ENCODE measurements at regions not wholly inside any gene's neighbourhood (a gene's known extent, or its start where the extent isn't known, plus 50 kb on each side); places are given as distances from the start of the nearest gene placed in this dataset.

- H3K14ac ChIP-seq (replicated peaks; ENCODE audit: low read depth, low read length): no peak overlapping the region
- no peak overlapping the region for H2AK5ac ChIP-seq (ENCODE audit: low read depth, low read length)
- intact Hi-C loops (cut with micrococcal nuclease): no loop called here
- H3K4me2 ChIP-seq (ENCODE audit: low read depth, low read length): no peak overlapping the region
- POLR2A ChIA-PET (ENCODE audit: unreplicated experiment): no interaction called here
- H3K27ac ChIP-seq (ENCODE audit: insufficient read depth, low read length): no peak overlapping the region
- no peaks in the 10 kb centered on the region for H3K9me3 ChIP-seq (ENCODE audit: control insufficient read depth, insufficient read depth, low read length)
- H3K56ac ChIP-seq (ENCODE audit: extremely low read depth, insufficient read depth, low read length): no peak overlapping the region
- no peaks in the 10 kb centered on the region for H3K4me1 ChIP-seq (ENCODE audit: control insufficient read depth, insufficient read depth, low read length)
- no peaks in the 10 kb centered on the region for H3K36me3 ChIP-seq (ENCODE audit: control insufficient read depth, insufficient read depth, low read length)
- H2BK15ac ChIP-seq (ENCODE audit: low read depth, low read length): no peak overlapping the region
- no peak overlapping the region for H3K4ac ChIP-seq (ENCODE audit: low read depth, low read length)
- BruUV-seq (replicated peaks): no TSS peak
- no peak overlapping the region for H2BK120ac ChIP-seq (ENCODE audit: low read depth, low read length)
- TF ChIP-seq MXI1 (IDR thresholded peaks at IDR 0.05; ENCODE audit: borderline replicate concordance, low read depth, low read length) (no peak), USF2 (IDR thresholded peaks at IDR 0.05; ENCODE audit: low read depth, low read length) (no peak), MAZ (IDR thresholded peaks at IDR 0.05; ENCODE audit: borderline replicate concordance, low read depth, low read length) (no peak), ELK1 (IDR thresholded peaks at IDR 0.05; ENCODE audit: borderline replicate concordance, low read depth, low read length) (no peak), CEBPB (IDR thresholded peaks at IDR 0.05; ENCODE audit: low read depth, low read length) (no peak), RCOR1 (IDR thresholded peaks at IDR 0.05; ENCODE audit: insufficient replicate concordance, low read length) (no peak), NFE2L2 (IDR thresholded peaks at IDR 0.05; ENCODE audit: low read depth, low read length) (no peak), CHD1 (IDR thresholded peaks at IDR 0.05; ENCODE audit: low read depth, low read length) (no peak), BHLHE40 (IDR thresholded peaks at IDR 0.05; ENCODE audit: low read depth, low read length) (no peak), POLR2A (IDR thresholded peaks at IDR 0.05; ENCODE audit: low read depth, low read length) (no peak), RFX5 (IDR thresholded peaks at IDR 0.05; ENCODE audit: low read depth, low read length) (no peak), SMC3 (IDR thresholded peaks at IDR 0.05; ENCODE audit: low read depth, low read length) (no peak), CTCF (conservative IDR thresholded peaks at IDR 0.05; ENCODE audit: low read depth, low read length) (no peak), FOS (IDR thresholded peaks at IDR 0.05; ENCODE audit: low read depth, low read length) (no peak), RAD21 (IDR thresholded peaks at IDR 0.05; ENCODE audit: low read length) (no peak), MAFK (IDR thresholded peaks at IDR 0.05; ENCODE audit: low read depth, low read length) (no peak)
- DNase-seq: no peak
- CTCF ChIA-PET: no interaction called here
- H2BK5ac ChIP-seq (ENCODE audit: low read depth, low read length, poor library complexity, severe bottlenecking): no peak overlapping the region
- H3K9me1 ChIP-seq (ENCODE audit: insufficient read depth, low read length): no peaks in the 10 kb centered on the region
- in situ Hi-C loops (cut with MboI; ENCODE audit: low sequenced_read_pairs): no loop called here
- H4K8ac ChIP-seq (ENCODE audit: low read depth in 2 of 2, low read length in 2 of 2): no peak overlapping the region
- H4K20me1 ChIP-seq (ENCODE audit: insufficient read depth, low read length): no peaks in the 10 kb centered on the region
- no peak overlapping the region for H2AK9ac ChIP-seq (replicated peaks; ENCODE audit: low read depth, low read length, poor library complexity)
- no peak for ATAC-seq (ENCODE audit: low read depth)
- no peak overlapping the region for H4K5ac ChIP-seq (ENCODE audit: low read depth, low read length)
- dilution Hi-C loops (cut with HindIII; ENCODE audit: low sequenced_read_pairs, unreplicated experiment): no loop called here
- H2AFZ ChIP-seq (replicated peaks; ENCODE audit: low read length, poor library complexity): no peak overlapping the region
- no peak overlapping the region for H3K4me3 ChIP-seq (ENCODE audit: insufficient read depth, low read depth, low read length)
- no peak overlapping the region for H3K23ac ChIP-seq (ENCODE audit: low read depth, low read length)
- no peak overlapping the region for H4K91ac ChIP-seq (ENCODE audit: insufficient read depth, low read depth, low read length)
- H3K27me3 ChIP-seq (ENCODE audit: control insufficient read depth, insufficient read depth, low read length): peaks cover 2% of the 10 kb centered on the region; the same call in 1 of the 2 replicates
- no peaks in the 10 kb centered on the region for H3K79me1 ChIP-seq (ENCODE audit: low read depth in 1 of 2, low read length in 2 of 2)
- no CpG with 5 or more reads among the region's 4 CpGs for WGBS, 2 experiments (ENCODE audit: extremely low coverage in 2 of 2, insufficient read length in 1 of 2)
- no peak overlapping the region for H3K18ac ChIP-seq (ENCODE audit: low read depth, low read length)
- no peak overlapping the region for H2BK20ac ChIP-seq (ENCODE audit: low read depth, low read length)
- H3K9ac ChIP-seq (ENCODE audit: low read depth, low read length): no peak overlapping the region
Measured at GRCh38 chr20:22841846-22842245, 193.3 kb upstream of the SSTR4 start.
